ENCODE measurements at regions not wholly inside any gene's neighbourhood (a gene's known extent, or its start where the extent isn't known, plus 50 kb on each side); places are given as distances from the start of the nearest gene placed in this dataset.
"Not testable (repeated sequence)": the region's sequence is repeated elsewhere in the genome, so short reads cannot be mapped to it uniquely, and the experiment has no call there.

DNA sequence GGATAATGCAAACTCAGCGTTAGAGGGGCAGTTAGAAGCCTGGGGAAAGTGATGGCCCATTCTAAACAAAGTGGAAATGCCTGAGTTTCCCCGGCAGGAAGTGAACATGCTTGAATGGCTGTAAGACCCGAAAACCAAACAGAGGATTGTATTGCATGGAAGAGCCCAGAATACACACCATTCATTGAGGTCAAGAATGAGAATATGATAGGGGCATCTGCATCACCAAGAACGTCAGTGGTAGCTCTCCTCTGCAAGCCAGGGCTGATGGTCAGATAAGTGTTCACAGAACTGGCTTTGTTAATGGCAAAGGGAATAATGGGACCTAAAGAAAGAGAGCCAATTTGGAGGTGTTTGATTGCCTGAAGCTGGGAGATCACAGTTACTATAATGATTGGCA lies 663.4 kb downstream of the KHDRBS2 start:
- peak; percentile 16 for DNase-seq

DNA sequence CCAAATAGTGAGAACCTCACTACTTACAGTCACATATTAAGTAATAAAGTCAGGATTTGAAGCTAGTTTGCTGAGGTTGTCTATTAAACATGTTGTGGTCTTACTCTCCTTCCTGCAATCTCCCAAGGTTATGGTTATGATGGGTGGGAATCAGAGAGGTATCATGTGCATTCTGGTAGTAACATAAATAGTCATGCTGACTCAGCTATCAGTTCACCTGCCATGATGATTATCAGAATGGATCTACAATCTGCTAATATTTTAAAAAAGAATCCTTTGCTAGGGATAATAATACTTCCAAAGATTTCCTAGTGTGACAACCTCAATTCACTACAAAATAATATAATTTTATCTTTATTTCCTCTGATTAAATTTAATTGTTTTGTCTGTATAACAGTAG lies 671.9 kb downstream of the KHDRBS2 start:
- no peak for DNase-seq

DNA sequence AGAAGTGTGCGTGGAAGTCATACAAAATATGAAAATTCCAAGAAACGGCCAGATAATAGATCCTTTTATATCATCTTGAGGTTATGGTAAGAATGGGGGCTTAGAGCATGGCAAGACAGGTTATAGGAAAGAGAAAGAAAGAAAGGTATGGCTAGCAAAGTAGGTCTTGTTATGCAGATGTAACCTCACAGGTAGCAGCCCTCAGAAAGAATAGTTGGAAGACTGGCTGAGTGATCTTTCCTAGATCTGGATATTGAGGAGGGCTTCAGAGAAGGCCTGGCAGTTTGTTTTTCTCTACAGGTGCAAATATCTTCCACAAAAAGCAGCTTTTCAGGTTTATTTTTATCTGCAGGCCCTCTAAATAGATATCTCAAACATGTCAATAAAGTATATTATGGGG lies 679.5 kb downstream of the KHDRBS2 start:
- no peak for DNase-seq

DNA sequence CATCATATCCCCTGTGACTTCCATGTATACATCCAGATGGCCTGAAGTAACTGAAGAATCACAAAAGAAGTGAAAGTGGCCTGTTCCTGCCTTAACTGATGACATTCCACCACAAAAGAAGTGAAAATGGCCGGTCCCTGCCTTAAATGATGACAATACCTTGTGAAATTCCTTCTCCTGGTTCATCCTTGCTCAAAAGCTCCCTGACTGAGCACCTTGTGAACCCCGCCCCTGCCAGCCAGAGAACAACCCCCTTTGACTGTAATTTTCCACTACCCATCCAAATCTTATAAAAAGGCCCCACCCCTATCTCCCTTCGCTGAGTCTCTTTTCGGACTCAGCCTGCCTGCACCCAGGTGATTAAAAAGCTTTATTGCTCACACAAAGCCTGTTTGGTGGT lies 680.2 kb downstream of the KHDRBS2 start:
- DNase-seq: not testable (repeated sequence)

DNA sequence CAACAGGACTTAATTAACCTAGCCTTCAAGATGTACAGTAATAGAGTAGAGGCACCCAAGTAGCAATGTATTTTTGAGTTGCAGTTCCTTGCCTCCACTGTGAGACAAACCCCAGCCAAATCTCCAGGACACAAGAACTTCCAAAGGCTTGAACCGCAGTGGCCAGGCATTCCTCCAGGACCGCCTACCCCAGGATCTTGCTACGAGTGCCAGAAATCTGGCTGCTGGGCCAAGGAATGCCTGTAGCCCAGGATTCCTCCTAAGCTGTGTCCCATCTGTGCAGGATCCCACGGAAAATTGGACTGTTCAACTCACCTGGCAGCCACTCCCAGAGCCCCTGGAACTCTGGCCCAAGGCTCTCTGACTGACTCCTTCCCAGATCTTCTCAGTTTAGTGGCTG lies 683.9 kb downstream of the KHDRBS2 start:
- DNase-seq: not testable (repeated sequence)

DNA sequence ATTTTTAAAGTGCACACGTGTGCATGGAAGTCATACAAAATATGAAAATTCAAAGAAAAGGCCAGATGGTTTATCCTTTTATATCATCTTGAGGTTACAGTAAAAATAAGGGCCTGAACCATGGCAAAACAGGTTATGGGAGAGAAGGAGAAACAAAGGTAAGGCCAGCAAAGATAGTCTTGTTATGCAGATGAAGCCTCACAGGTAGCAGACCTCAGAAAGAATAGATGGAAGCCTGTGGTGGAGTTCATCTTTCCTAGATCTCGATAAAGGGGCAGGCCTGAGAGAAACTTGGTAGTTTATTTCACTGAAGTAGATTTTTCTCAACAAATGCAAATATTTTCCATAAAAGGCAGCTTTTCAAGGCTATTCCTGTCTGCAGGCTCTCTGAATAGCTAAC lies 693.8 kb downstream of the KHDRBS2 start:
- DNase-seq: no peak

DNA sequence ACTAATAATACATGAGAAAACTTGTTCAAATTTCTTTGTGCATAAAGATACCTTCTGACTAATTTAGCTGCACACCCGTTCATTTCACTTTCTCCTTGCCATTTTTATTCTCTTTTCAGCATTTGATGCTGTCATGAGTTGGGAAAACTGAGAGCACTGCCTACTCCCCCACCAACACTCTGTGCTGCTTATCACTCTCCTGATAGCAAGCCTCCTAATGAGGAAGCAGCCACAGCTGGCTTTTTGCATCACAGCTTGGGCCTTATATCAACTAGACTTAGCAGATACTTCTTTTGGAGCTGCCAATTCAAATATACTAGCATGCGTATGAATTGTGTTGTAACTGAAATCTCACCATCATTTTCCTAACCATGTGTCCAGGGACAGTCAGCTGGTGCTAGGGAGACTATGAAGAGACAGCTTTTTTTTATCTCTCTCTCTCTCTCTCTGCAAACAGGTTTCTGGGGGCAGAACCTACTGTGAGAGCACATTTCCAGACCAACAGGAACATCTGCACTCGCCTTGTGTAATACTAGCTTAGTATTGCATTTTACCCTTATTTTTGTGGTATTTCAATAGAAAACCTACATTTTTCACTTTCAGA lies 699.0 kb downstream of the KHDRBS2 start:
- no peak for DNase-seq

DNA sequence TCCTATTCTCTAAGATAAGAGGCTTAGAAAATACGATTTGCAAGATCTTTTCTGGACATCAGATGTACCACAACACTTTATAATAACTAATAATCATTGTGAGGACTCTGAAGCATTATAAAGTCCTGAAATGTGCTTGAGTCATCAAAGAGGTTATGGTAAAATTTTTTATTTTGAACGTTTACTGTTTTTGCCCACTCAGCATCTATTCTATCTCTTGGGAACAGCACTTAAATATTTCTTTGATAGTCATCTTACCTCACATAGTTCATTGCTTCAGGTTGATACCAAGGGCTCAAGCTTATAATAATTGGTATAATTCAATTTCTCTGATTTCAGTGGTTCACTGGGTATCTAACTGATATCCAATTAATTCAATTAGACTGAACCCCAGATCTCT lies 700.5 kb downstream of the KHDRBS2 start:
- no peak for DNase-seq

DNA sequence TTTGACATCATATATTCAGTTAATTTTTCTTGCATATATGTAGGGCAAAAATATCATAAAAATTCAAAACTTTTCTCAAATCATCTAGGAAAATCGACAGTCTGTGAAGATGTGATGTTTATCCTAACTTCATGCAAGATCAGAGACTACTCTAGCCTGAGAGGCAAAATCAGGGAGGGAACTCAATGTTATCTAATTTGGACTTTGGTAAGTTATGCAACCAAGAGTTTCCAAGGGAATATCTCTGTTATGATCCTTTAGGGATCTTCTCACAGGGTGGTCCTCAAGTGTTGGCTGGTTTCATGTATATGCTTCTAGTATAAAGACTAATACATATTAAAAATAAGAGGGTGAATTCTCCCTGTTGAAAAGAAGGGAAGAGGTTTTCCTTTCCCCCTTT lies 723.9 kb downstream of the KHDRBS2 start:
- DNase-seq: no peak

DNA sequence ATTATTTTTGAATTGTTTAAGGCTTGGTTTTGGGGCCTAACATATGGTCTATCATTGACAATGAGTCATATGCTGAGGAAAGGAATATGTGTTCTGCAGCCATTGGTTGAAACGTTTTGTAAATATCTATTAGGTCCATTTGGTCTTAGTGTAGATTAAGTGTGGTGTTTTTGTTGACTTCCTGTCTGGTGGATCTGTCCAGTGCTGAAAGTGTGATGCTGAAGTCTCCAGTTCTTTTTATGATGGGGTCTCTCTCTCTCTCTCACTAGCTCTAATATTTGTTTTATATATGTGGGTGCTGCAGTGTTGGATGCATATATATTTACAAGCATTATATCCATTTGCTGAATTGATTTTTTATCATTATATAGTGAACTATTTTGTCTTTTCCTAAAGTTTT lies 727.2 kb downstream of the KHDRBS2 start:
- no peak for DNase-seq

DNA sequence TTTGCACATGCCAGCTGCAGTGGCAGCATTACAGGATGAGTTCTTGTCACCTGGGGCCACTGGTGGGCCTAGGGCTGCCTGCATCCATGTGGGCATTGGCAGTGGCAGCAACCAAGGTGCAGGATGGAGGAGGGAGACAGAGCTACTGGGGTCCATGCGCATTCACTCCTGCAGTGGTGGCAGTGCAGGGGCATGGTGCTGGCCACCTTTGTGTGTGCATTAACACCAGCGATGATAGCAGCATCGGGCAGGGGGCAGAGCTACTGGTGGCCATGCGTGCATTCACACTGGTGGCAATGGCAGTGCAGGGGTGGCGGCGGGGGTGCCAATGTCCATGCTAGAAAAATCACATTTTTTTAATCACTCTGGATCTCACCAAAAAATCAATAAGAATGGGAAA lies 730.0 kb downstream of the KHDRBS2 start:
- DNase-seq: no peak

DNA sequence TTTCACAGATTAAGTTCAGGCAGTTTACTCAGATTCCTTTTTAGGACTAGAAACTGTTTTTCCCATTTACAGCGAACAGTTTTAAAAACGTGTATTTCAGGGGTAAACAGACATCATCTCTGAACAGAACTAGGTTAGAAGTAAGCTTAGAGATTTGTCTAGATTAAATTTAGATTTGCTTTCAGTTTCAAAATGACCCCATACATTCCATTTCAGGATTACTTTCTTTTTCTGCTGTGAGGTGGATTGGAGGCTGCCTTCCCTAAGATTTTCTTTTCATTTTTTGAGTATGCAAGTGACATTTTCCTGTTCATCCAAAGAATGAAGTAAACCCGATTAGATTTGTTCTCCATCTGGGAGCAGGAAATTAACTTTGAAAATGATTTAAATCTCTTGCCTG lies 747.2 kb downstream of the KHDRBS2 start:
- no peak for DNase-seq

DNA sequence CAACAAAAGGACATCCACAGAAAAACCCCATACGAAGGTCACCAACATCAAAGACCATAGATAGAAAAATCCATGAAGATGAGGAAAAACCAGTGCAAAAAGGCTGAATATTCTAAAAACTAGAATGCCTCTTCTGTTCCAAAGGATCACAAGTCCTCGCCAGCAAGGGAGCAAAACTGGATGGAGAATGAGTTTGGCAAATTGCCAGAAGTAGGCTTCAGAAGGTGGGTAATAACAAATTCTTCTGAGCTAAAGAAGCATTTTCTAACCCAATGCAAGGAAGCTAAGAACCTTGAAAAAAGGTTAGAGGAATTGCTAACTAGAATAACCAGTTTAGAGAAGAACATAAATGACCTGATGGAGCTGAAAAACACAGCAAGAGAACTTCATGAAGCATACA lies 753.3 kb downstream of the KHDRBS2 start:
- DNase-seq: not testable (repeated sequence)
